ENCODE measurements at regions not wholly inside any gene's neighbourhood (a gene's known extent, or its start where the extent isn't known, plus 50 kb on each side); places are given as distances from the start of the nearest gene placed in this dataset.

GRCh38 chr2:182521453-182522404 is 94.9 kb upstream of the PDE1A start:
- no peaks in the 10 kb centered on the region for H3K9me3 ChIP-seq (ENCODE audit: control insufficient read depth, low read length)
- H3K36me3 ChIP-seq (ENCODE audit: control insufficient read depth, insufficient read depth, low read length): no peaks in the 10 kb centered on the region
- H3K4me1 ChIP-seq (ENCODE audit: control insufficient read depth, insufficient read depth, low read length): no peaks in the 10 kb centered on the region
- no peak overlapping the region for H3K4me3 ChIP-seq (ENCODE audit: insufficient read depth, low read depth, low read length)
- no peaks in the 10 kb centered on the region for H3K27me3 ChIP-seq (ENCODE audit: control insufficient read depth, insufficient read depth, low read length, poor library complexity, severe bottlenecking)
- no peak overlapping the region for H3K27ac ChIP-seq (ENCODE audit: insufficient read depth, low read depth, low read length, poor library complexity, severe bottlenecking)
- WGBS, 2 experiments: 93% methylated on average over 7 to 8 of the region's 9 CpGs

GRCh38 chr2:182522405-182522896 is 95.6 kb upstream of the PDE1A start:
- no peaks in the 10 kb centered on the region for H3K27me3 ChIP-seq (ENCODE audit: control insufficient read depth, insufficient read depth, low read length, poor library complexity, severe bottlenecking)
- H3K4me3 ChIP-seq (ENCODE audit: insufficient read depth, low read depth, low read length): no peak overlapping the region
- peak overlapping the region; percentile 20 for H3K27ac ChIP-seq (ENCODE audit: insufficient read depth, low read depth, low read length, poor library complexity, severe bottlenecking)
- no peaks in the 10 kb centered on the region for H3K4me1 ChIP-seq (ENCODE audit: control insufficient read depth, insufficient read depth, low read length)
- H3K9me3 ChIP-seq (ENCODE audit: control insufficient read depth, low read length): no peaks in the 10 kb centered on the region
- WGBS, 2 experiments: 74 to 85% methylated on average over 6 of the region's 6 CpGs
- H3K36me3 ChIP-seq (ENCODE audit: control insufficient read depth, insufficient read depth, low read length): no peaks in the 10 kb centered on the region

GRCh38 chr2:182522972-182523473 is 96.2 kb upstream of the PDE1A start:
- WGBS, 2 experiments: 90 to 94% methylated on average over 4 of the region's 4 CpGs
- no peak overlapping the region for H3K4me3 ChIP-seq (ENCODE audit: insufficient read depth, low read depth, low read length)
- H3K27me3 ChIP-seq (ENCODE audit: control insufficient read depth, insufficient read depth, low read length, poor library complexity, severe bottlenecking): no peaks in the 10 kb centered on the region
- no peaks in the 10 kb centered on the region for H3K36me3 ChIP-seq (ENCODE audit: control insufficient read depth, insufficient read depth, low read length)
- H3K27ac ChIP-seq (ENCODE audit: insufficient read depth, low read depth, low read length, poor library complexity, severe bottlenecking): peak overlapping the region; percentile 20
- no peaks in the 10 kb centered on the region for H3K9me3 ChIP-seq (ENCODE audit: control insufficient read depth, low read length)
- H3K4me1 ChIP-seq (ENCODE audit: control insufficient read depth, insufficient read depth, low read length): no peaks in the 10 kb centered on the region

GRCh38 chr2:182530636-182531035 is 103.8 kb upstream of the PDE1A start:
- no peaks in the 10 kb centered on the region for H3K36me3 ChIP-seq (ENCODE audit: control insufficient read depth, insufficient read depth, low read length)
- no peaks in the 10 kb centered on the region for H3K4me1 ChIP-seq (ENCODE audit: control insufficient read depth, insufficient read depth, low read length)
- no peaks in the 10 kb centered on the region for H3K27me3 ChIP-seq (ENCODE audit: control insufficient read depth, insufficient read depth, low read length, poor library complexity, severe bottlenecking)
- no peak overlapping the region for H3K27ac ChIP-seq (ENCODE audit: insufficient read depth, low read depth, low read length, poor library complexity, severe bottlenecking)
- no peak overlapping the region for H3K4me3 ChIP-seq (ENCODE audit: insufficient read depth, low read depth, low read length)
- no peaks in the 10 kb centered on the region for H3K9me3 ChIP-seq (ENCODE audit: control insufficient read depth, low read length)

GRCh38 chr2:182540252-182540651 is 113.4 kb upstream of the PDE1A start:
- Histone ChIP-seq H3K36me3 (ENCODE audit: control insufficient read depth, insufficient read depth, low read length) (no peaks in the 10 kb centered on the region), H3K27ac (ENCODE audit: insufficient read depth, low read depth, low read length, poor library complexity, severe bottlenecking) (no peak overlapping the region), H3K4me1 (ENCODE audit: control insufficient read depth, insufficient read depth, low read length) (no peaks in the 10 kb centered on the region), H3K4me3 (ENCODE audit: insufficient read depth, low read depth, low read length) (no peak overlapping the region), H3K9me3 (ENCODE audit: control insufficient read depth, low read length) (no peaks in the 10 kb centered on the region), H3K27me3 (ENCODE audit: control insufficient read depth, insufficient read depth, low read length, poor library complexity, severe bottlenecking) (no peaks in the 10 kb centered on the region)
- 75 to 88% methylated on average over 1 of the region's 1 CpG for WGBS, 2 experiments

GRCh38 chr2:182541268-182541667 is 114.4 kb upstream of the PDE1A start:
- Histone ChIP-seq H3K36me3 (ENCODE audit: control insufficient read depth, insufficient read depth, low read length) (no peaks in the 10 kb centered on the region), H3K4me1 (ENCODE audit: control insufficient read depth, insufficient read depth, low read length) (no peaks in the 10 kb centered on the region), H3K27me3 (ENCODE audit: control insufficient read depth, insufficient read depth, low read length, poor library complexity, severe bottlenecking) (no peaks in the 10 kb centered on the region), H3K4me3 (ENCODE audit: insufficient read depth, low read depth, low read length) (no peak overlapping the region), H3K27ac (ENCODE audit: insufficient read depth, low read depth, low read length, poor library complexity, severe bottlenecking) (no peak overlapping the region), H3K9me3 (ENCODE audit: control insufficient read depth, low read length) (no peaks in the 10 kb centered on the region)

- WGBS, 2 experiments: 92 to 96% methylated on average over 6 of the region's 6 CpGs
- H3K9me3 ChIP-seq (ENCODE audit: control insufficient read depth, low read length): no peaks in the 10 kb centered on the region
- H3K4me1 ChIP-seq (ENCODE audit: control insufficient read depth, insufficient read depth, low read length): no peaks in the 10 kb centered on the region
- H3K36me3 ChIP-seq (ENCODE audit: control insufficient read depth, insufficient read depth, low read length): no peaks in the 10 kb centered on the region
- H3K27ac ChIP-seq (ENCODE audit: insufficient read depth, low read depth, low read length, poor library complexity, severe bottlenecking): no peak overlapping the region
- H3K4me3 ChIP-seq (ENCODE audit: insufficient read depth, low read depth, low read length): no peak overlapping the region
- no peaks in the 10 kb centered on the region for H3K27me3 ChIP-seq (ENCODE audit: control insufficient read depth, insufficient read depth, low read length, poor library complexity, severe bottlenecking)
Observed at GRCh38 chr2:182542501-182543258, 115.8 kb upstream of the PDE1A start.

GRCh38 chr2:182543741-182544525 is 117.1 kb upstream of the PDE1A start:
- 98 to 100% methylated on average over 1 to 3 of the region's 3 CpGs for WGBS, 2 experiments

GRCh38 chr2:182545420-182546167 is 118.8 kb upstream of the PDE1A start:
- Histone ChIP-seq H3K36me3 (ENCODE audit: control insufficient read depth, insufficient read depth, low read length) (no peaks in the 10 kb centered on the region), H3K9me3 (ENCODE audit: control insufficient read depth, low read length) (no peaks in the 10 kb centered on the region), H3K4me1 (ENCODE audit: control insufficient read depth, insufficient read depth, low read length) (no peaks in the 10 kb centered on the region), H3K4me3 (ENCODE audit: insufficient read depth, low read depth, low read length) (no peak overlapping the region), H3K27ac (ENCODE audit: insufficient read depth, low read depth, low read length, poor library complexity, severe bottlenecking) (no peak overlapping the region), H3K27me3 (ENCODE audit: control insufficient read depth, insufficient read depth, low read length, poor library complexity, severe bottlenecking) (no peaks in the 10 kb centered on the region)
- 90 to 100% methylated on average over 2 of the region's 3 CpGs for WGBS, 2 experiments

More at GRCh38 chr2:182543741-182544525, 117.1 kb upstream of the PDE1A start:
- Histone ChIP-seq H3K27ac (ENCODE audit: insufficient read depth, low read depth, low read length, poor library complexity, severe bottlenecking) (no peak overlapping the region), H3K4me1 (ENCODE audit: control insufficient read depth, insufficient read depth, low read length) (no peaks in the 10 kb centered on the region), H3K27me3 (ENCODE audit: control insufficient read depth, insufficient read depth, low read length, poor library complexity, severe bottlenecking) (no peaks in the 10 kb centered on the region), H3K36me3 (ENCODE audit: control insufficient read depth, insufficient read depth, low read length) (no peaks in the 10 kb centered on the region), H3K4me3 (ENCODE audit: insufficient read depth, low read depth, low read length) (no peak overlapping the region), H3K9me3 (ENCODE audit: control insufficient read depth, low read length) (no peaks in the 10 kb centered on the region)

Measured in ectodermal cell (in vitro differentiated cells).